ENCODE measurements at regions not wholly inside any gene's neighbourhood (a gene's known extent, or its start where the extent isn't known, plus 50 kb on each side); places are given as distances from the start of the nearest gene placed in this dataset.

DNA sequence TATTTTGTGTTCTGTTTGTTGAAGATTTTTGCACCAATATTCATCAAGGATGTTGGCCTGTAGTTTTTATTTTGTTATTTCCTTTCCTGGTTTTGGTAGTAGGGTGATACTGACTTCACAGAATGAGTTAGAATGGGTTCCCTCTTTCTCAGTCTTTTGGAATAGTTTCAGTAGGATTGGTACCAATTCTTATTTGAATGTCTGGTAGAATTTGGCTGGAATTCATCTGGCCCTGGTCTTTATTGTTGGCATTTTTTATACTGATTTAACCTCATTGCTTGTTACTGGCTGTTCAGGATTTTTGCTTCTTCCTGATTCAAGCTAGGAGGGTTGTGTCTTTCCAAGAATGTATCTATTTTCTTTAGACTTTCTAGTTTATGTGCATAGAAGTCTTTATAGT is 263.7 kb downstream of the SOX11 start:
- DNase-seq (ENCODE audit: low spot score), result no peak

DNA sequence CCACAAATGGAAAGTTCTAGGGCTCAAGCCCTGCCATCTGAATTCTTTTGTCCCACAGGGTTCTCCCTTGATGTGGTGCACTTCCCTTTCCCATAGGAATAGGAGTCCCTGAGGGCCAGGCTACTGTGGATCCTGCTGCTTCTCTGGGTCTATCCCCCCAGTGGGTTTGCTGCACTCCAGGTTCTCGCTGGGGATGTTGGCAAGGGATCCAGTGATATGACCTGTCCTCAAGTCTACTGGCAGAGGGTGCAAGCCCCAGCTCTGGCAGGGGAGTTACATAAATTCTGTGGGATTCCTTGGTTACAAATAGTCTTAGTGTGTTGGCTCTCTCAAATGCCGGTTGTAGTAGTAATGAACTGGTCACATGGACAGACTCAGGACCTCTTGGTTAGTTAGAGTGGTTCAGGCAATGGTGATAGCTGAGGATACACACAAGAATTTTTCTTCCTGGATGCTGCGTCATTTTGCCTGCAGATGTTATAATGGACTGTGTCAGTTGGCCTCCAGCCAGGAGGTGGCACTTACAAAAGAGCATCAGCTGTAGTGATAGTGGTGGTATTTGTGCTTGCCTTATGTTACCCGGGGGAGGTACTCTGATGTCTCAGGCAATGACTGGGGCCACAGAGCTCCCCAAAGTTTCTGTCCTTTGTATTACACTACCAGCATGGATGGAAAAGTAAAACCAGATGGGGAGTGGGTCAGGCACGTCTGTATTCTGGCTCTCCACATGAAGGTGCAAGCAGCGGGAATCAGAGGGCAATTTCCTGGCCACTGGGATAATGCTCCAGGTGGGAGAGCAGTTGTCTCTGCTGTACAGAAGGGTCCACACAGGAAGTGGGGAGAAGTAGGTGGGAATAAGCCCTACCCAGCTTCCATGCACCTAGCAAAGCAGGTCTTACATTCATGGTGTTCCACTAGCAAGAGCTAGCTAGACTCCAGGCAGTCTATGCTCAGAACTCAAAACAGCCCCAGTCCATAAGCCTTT is 267.9 kb downstream of the SOX11 start:
- no peak for DNase-seq (ENCODE audit: low spot score)

DNA sequence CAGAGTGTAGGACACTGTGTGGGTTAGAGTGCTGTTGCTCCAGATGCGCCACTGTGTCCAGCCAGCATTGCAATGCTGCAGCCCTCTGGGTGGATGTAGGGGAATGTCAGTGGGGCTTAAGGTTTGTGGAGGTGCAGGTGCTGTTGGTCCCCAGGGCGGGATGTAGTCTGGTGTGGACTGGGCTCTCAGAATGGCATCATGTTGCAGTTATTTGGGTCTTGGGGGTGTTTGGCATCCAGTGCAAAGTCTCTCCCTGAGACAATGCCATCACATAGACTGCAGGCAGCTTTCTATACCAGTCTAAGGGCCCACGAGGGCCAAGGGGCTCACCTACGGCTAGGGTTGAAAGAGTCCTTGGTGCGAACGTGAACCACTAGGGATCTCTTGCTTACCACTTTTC is 275.3 kb downstream of the SOX11 start:
- DNase-seq (ENCODE audit: low spot score), result no peak

DNA sequence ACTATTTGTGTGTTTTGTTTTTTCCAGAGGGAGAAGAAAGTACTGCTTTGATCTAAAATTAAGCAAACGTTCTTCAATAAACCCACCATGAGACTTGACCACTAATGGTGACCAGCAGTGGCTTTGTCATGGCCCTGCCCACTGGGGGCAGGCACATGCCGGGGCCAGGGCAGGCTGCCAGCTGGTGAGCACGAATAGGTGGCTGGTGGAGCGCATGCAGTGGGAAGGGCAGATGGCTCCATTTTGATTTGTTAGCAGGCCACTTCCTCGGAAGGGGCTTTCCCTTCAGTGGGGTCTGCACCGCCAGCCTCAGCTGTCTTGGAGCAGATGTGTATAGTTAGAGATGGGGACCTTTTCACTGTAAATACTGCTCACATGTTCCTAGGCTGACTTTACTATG is 277.1 kb downstream of the SOX11 start:
- no peak for DNase-seq (ENCODE audit: low spot score)

DNA sequence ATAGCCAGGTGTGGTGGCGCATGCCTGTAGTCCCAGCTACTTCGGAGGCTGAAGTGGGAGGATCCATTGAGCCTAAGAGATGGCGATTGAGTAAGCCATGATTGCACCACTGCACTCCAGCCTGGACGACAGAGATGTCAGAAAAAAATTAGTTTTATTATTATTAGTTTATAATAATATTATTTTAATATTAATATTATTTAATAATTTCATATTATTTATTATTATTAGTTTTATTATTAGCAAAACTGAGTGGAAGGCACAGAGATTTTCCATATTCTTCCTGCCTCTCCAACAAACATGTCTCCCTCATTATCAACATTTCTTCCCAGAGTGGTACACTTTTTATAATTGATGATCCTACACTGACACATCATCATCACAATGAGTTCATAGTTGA is 278.2 kb downstream of the SOX11 start:
- no peak for DNase-seq (ENCODE audit: low spot score)

DNA sequence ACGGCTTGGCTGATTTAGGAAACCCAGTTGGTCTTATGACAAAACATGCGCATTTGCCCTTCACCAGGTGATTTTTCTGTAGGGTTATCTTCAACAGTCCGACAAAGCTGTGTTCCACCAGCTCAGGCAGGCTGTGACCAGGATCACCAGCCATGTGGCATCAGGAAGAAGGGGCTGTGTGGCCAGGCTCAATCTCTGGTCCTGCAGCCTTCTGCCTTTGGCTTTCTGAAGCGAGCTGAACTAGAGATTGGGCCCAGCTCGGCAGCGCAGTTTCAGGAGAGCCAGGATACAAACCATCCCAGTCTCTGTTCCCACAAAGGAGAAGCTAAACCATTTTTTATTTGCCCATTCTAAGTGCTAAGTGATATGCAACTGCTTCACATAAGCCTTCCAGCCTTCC is 282.3 kb downstream of the SOX11 start:
- no peak for DNase-seq (ENCODE audit: low spot score)

DNA sequence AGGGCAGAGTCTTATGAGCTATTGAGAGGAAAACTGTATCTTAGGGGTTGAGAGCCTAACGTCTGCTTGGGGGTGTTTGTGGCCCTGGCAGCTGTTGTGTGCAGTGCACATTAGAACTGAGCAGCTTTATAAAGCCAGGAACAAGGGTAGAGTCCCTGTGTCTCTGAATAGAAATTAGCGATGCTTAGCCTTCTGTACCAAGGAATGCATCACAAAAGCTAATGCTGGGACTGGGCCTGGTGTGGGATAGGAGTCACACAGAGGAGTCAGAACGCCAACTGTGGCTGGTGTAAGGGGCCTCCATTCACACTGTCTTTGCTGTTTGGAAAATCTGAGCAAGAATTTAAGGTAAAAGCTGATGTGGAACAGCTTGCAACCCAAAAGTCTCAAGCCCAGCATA is 283.2 kb downstream of the SOX11 start:
- DNase-seq (ENCODE audit: low spot score), result no peak

DNA sequence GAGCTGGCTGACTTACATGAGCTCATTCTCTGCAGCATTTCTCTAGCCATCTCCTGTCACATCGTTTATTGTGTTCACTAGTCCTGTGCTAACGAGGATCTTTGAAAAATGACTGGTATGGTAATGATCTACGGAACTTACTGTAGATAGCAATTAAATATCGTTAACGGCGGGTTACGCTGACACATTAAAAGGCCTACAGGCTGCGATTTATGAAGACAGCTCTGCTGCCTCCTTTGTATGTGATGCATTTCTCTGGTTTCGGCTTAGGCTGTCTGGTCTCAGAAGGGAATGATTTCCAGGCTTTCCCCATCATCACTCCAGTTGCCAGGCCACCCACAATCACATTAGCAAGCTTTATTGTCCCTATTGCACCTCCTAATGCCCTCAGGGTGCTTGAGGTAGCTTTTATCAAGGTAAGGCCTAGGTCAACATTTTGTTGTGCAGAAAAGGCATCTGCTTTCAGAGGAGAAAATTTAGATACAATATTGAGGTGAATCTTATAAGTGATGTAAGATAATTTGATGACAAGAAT is 284.4 kb downstream of the SOX11 start:
- no peak for DNase-seq (ENCODE audit: low spot score)

DNA sequence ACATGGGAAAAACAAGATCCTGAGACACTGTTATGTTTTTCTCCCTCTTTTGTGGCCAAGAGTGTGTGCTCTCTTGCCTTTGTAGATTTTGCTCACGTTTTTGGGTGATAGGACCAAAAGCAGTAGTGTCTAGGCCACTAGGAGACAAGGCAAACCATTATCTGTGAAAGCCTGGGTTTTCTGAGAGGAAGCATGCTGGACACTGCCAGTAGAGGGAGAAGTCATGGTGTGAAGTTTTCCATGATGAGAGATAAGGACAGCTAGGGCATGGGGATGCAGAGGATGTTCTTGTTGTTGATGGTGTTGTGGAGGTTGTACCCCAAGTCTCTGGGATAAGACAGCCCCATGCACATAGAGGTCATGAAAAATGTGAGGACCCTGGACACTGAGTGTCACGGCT is 285.3 kb downstream of the SOX11 start:
- DNase-seq (ENCODE audit: low spot score), result no peak

DNA sequence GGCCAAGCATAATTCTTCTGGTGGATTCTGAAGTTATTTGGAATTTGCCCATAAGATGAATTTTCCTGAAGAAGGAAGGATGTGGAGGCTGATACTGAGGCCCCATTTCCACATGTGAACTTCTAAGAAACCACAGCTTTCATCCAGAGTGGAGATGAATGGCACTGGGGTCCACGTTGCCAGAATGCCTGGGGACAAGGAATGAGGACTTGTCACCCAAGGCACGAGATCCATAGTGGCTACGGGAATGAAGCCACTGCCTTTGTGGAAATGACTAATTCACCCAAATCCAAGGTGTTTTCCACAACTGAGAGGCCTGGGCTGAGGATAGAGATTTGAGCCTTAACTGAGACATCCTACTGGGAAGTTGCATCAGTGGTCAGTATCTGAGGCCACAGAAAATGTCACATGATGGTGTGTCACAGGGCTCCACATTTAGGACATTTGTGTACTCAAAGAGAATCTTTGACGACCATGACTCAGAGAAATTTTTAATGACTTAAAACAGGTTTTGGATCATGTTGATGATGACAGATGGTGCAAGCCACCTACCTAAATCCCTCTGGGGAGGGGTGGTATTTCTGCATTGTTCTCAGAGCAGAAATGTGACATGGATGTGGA is 286.1 kb downstream of the SOX11 start:
- no peak for DNase-seq (ENCODE audit: low spot score)

DNA sequence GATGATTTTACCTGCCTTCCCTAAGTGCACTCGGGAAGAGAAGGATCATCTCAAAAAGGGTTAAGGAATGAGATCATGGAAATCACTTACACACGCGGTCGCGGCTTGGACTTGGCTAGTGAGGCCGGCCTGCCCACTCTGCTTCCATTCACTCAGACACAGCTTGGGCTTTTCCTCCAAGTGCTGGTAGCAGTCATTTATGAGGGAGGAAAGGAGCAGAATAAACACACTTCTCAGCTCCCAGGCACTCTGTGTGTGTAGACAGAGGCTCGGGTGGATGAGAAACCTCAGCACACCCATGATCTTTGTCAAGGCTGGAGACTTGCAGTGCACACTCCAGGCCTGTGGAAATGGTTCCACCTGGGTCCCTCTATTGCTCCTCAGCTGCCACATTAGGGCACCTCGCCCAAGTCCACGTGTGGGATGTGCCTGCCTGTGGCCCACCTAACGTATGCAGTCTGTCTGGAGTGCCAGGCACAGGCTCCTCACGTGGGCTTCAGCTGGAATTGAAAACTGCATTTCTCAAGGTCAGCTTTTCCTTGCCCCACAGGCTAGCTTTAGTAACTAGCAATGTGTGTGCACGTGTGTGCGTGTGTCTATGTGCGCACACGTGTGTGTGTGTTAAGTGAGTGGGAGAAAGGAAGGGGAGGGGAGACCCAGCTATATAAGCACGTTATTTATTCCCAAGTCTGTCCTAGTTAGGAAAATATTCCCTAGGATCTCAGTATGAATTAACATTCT is 288.4 kb downstream of the SOX11 start:
- no peak for DNase-seq (ENCODE audit: low spot score)

DNA sequence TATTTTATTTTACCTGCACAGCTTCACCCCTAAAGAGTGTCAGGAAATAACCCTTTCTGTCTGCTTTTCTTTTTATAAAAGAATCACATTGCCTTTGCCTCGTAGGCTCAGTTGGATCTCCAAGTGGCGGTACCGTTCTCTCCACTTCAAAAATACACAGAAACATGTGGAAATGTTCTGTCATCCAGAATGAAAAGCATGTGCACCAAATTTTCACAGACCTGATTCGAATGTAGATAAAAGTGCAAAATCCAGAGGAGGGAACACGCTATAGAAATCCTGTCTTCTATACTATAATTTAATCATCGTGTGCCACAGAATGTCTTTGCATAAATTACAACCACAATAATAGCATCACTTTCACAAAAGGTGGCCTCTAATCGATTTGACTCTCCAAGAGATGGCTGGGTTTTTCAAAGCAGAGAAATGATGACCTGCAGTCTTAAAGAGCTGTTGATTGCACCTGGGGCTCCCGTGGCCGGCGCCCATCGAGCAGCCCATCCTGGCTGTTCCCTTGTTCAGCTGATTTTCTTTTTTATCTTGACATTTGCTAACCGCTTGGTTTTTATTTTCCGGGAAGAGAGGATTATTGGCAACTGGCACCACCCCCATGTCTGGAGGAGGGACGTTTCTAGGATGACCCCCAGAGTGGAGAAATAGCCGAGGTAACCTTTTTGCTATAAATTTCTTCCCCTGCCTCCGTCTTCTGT is 290.2 kb downstream of the SOX11 start:
- DNase-seq (ENCODE audit: low spot score), result no peak

DNA sequence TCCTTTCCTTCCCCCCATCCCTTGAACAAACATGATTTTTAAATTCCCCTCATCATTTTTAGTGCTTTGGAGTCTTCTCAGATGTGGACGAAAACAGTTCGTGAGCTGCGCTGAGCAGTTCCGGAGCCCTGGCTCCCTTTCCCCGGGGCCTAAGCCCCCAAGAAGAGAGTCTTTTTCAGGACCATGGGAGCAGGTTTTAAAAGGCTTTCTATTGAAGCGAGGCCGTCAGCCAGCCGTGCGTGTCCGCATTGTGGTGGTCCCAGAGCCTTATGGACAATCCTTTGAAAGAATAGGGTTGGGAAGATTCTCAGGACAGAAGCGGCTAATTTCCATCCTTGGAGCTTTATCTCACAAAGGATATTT is 290.7 kb downstream of the SOX11 start:
- no peak for DNase-seq (ENCODE audit: low spot score)

DNA sequence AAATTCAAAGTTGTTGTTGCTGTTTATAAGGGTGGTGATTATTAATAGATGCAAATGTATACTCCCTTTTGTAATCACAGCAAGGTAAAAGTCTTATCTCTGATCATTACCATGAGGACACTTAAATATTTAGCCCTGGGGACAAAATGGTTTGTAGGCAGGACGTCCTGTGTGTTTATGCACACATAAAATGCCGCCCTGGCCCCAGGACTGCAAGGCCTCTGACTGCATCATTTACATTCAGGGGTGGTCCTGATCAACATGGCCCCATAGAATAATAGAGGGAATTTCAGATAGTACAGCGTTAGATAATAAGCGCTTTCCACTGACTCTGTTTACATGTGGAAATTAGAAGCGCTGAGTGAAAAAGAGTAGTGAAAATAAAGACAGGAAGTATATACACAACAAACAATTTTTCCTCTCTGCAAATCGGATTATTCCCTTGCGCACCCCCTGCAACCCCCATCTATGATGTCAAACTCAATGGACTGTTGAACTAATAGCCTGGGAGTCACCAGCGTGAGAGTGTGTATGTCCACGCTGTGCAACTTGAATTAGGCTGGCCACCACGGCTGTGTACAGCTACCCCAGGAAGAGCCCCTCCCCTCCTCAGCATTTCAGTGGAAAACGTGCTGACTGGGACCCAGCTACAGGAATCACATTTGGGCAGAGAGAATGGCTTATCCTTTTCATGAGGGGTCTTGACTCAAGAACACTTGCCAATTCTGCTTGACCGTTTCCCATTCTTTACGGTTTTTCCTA is 291.5 kb downstream of the SOX11 start:
- DNase-seq (ENCODE audit: low spot score), result no peak

DNA sequence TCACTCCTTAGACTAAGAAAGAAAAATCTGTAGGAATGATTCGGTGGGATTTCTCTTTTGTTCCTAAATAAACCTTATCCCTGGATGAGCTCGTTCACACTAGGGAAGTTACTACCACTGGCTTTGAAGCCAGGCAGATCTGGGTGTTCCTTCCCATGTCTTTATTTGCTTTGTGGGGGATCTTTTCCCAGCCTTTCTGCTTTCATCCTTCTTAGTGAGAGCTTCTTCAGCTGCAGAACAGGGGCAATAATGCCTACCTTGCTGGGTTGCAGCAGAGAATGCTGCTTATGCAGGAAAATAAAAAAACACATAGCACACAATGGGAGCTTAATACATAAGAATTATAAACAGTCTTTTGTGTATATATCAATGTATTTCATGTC is 292.1 kb downstream of the SOX11 start:
- DNase-seq (ENCODE audit: low spot score), result no peak

DNA sequence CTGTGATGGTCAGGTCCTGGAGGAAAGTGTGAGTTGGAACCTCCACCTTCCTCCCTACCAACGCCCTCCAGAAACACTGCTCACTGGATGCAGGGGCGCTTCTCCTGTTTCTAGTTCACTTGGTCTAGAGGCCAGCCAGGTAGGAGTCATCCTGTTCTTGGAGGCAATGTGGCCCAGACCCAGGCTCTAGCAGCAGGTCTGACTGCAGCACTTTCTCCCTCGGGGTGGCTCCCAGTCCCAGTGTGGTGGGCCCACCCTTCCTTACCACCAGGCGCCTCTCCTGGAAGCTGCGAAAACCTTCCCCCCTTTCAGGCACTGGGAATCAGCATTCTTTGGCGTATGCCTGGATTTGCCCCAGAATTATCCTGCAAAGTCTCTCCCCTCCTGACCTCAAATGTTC is 292.8 kb downstream of the SOX11 start:
- no peak for DNase-seq (ENCODE audit: low spot score)

DNA sequence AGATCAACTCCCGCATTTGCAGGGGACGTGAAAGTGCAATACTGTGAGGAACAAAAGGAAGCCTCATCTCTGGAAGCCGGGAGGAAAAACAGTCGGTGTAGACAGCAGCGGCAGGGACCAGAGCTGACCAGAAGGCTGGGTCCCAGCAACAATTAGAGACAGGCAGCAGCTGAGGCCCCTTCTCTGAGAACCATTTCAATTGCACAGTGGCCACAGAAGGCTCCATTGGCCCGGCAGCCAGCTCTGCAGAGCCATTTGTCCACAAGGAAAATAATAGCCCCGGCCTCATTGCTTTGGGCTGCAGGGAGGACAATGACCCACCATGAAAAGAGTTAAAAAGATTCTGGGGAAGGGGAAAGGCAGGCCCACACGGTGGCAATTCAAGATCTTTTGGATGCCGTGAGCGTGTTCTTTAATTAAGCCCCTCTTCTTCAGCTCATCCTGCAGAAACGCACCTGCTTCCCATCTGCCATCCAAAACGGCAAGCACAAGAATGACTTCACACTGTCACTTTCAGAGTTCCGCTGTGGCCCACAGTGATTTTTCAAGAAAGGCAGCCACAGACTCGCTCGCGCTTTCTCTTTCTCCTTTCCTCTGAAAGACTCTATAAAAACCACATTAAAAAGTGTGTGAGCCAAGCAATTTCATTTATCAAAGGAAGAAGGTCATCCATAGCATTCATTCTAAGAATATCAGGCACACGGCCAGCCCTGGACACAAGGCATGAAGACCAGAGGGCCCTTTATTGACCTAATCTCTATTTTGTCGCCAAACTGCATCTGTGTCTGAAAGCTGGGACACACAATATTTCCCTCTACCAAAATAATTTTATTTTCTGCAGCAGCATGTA is 293.6 kb downstream of the SOX11 start:
- no peak for DNase-seq (ENCODE audit: low spot score)

DNA sequence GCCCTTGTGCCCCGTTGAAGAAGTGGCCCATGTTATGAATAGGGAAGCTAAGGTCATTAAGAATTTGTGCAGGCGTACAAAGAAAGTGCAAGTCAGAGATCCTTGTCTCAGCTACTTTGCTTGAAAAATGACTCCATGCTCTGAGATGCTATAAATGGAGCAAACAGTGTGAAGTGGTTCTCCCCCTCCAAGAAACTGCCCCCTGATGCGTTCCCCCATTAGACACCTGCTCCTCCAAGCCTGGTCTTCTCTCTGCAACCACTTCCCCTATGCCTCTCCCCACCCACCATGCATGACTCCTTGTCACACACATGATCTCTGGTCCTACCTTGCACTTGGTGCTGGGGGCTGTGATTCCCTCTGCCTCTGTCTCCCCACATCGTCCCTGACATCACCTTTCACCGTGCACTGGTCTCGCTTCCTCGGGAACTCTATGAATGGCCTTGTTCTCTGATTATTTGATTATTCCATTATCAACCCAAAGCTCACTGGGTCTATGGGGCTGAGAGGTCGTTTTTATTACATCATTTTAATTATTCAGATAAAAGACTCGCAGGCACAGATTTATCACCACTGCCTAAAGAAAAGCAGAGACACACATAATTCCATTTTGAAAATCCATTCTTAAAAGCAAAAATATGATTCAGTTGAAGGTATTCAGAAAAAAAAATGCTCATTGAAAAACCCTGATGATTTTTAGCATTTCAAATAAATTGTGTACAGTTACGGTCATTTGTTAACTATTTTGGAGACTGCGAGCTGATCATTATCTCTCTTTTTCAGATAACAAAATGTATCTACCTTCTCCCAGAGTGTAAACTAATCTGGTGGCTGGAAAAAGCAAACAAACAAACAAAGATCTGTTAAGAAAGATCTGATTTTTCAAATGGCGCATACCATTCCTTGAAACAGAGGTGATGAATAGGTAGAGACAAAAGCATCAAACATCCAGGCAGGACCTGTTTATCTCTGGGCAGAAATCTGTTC is 294.9 kb downstream of the SOX11 start:
- DNase-seq (ENCODE audit: low spot score), result no peak

DNA sequence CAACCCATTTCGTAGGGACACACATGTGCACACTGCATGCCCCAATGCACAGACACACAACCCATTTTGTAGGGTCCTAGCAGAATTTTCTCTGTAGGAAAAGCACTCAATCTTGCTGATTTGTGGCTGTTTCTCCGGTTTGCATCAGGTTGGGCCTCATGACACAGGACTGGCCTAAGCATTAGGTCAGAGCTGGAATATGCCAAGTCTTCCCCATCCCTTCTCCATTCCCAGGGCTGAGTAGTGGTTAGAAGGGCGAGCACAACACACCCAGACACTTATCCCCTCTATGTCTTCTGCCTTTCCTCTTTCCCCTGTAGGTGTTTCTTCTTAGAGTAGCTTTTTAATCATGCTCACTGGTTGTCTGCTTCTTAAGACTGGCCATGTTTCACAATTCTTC is 295.9 kb downstream of the SOX11 start:
- no peak for DNase-seq (ENCODE audit: low spot score)
